ENCODE measurements at regions not wholly inside any gene's neighbourhood (a gene's known extent, or its start where the extent isn't known, plus 50 kb on each side); places are given as distances from the start of the nearest gene placed in this dataset.

DNA sequence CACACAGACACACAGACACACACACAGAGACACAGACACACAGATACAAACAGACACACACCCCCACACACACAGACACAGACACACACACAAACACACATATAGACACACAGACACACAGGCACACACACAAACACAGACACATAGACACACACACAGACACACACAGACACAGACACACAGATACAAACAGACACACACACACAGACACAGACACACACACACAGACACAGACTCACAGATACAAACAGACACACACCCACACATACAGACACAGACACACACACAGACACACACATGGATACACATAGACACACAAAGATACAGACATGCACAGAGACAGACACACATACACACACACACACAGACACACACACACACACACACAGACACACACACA is 174.5 kb downstream of the URI1 start:
- TF ChIP-seq, protein P1, sequence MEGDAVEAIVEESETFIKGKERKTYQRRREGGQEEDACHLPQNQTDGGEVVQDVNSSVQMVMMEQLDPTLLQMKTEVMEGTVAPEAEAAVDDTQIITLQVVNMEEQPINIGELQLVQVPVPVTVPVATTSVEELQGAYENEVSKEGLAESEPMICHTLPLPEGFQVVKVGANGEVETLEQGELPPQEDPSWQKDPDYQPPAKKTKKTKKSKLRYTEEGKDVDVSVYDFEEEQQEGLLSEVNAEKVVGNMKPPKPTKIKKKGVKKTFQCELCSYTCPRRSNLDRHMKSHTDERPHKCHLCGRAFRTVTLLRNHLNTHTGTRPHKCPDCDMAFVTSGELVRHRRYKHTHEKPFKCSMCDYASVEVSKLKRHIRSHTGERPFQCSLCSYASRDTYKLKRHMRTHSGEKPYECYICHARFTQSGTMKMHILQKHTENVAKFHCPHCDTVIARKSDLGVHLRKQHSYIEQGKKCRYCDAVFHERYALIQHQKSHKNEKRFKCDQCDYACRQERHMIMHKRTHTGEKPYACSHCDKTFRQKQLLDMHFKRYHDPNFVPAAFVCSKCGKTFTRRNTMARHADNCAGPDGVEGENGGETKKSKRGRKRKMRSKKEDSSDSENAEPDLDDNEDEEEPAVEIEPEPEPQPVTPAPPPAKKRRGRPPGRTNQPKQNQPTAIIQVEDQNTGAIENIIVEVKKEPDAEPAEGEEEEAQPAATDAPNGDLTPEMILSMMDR (IDR thresholded peaks at IDR 0.05): no peak

DNA sequence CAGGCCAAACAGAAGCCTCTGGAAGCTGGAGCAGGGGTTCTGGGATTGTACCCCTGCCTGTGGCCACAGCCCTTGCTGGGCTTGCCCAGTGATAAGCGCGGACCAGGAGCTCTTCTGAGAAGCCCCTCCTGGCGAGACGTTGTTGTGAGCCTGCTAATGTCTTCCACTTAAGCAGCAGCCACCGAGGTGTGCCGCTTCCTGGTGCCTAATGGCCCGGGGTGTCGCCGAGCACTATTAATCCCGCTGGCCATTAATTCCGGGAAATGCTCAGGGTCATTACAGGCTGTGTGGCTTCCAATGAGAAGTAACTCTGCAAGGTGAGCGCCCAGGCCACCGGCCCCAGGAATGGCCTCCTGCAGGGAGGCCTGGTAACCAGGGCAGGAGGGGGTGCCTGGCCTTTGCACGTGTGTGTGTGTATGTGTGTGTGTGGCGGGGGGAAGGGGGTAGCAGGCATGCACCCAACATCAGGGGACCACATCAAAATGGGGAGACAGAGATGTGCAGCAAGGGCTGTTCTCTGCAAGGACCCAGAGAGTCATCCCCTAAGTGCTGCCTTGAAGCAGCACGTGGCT is 175.0 kb downstream of the URI1 start:
- TF ChIP-seq, protein P1 (IDR thresholded peaks at IDR 0.05): no peak

DNA sequence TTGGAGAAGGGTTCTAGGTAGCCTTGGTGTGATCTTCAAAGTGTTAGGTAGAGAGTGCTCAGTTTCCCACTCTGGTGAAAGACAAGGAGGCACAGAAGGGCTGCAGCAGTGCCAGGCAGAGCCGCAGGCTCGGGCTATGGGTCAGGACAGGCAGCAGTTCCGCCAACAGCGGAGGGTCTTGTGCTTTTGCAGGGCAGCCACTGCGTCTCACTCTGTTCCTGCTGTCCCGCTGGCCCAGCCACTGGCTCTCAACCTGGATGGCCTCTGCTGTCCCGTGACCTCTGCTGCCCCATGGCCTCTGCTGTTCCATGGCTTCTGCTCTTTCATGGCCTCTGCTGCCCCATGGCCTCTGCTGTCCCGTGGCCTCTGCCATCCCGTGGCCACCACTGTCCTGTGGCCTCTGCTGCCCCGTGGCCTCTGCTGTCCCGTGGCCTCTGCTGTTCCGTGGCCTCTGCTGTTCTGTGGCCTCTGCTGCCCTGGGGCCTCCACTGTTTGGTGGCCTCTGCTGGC is 175.7 kb downstream of the URI1 start:
- TF ChIP-seq, protein P1 (IDR thresholded peaks at IDR 0.05): no peak

DNA sequence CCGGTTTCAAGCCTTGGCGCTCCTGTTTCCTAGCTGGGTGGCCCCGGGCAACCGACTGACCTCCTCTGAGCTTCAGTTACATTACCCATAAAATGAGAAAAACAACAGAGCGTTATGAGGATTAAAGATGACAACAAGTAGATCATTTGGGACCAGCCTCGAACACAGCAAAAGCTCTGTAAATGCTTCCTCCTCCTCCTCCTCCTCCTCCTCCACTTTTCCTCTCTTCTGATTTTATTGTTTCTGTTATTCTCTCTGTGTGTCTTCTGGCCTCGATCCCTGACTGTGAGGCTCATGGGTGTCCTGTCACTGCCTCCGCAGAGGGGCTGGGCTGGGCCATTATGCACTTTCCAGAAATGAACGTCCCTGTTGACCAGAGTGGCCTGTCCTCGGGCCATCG is 176.2 kb downstream of the URI1 start:
- TF ChIP-seq, protein P1 (IDR thresholded peaks at IDR 0.05): no peak

DNA sequence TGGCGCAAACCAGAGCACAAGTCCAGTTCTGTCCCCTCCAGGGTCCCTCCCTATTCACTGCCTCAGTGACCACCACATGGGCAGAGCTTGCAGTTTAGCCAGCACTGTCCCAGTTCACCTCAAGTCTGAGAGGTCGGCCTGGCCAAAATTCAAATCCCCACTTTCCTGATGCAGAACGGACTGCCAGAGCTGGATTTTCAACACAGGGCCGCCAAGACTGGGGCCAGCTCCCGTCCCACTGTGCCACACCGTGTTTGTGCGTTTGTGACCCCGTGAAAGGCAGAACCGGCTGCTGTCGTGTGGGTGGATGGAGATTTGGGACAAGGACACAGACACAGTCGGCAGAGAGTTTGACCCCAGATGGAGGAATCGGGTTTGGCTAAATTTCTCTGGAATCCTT is 176.7 kb downstream of the URI1 start:
- TF ChIP-seq, protein P1 (IDR thresholded peaks at IDR 0.05): no peak

DNA sequence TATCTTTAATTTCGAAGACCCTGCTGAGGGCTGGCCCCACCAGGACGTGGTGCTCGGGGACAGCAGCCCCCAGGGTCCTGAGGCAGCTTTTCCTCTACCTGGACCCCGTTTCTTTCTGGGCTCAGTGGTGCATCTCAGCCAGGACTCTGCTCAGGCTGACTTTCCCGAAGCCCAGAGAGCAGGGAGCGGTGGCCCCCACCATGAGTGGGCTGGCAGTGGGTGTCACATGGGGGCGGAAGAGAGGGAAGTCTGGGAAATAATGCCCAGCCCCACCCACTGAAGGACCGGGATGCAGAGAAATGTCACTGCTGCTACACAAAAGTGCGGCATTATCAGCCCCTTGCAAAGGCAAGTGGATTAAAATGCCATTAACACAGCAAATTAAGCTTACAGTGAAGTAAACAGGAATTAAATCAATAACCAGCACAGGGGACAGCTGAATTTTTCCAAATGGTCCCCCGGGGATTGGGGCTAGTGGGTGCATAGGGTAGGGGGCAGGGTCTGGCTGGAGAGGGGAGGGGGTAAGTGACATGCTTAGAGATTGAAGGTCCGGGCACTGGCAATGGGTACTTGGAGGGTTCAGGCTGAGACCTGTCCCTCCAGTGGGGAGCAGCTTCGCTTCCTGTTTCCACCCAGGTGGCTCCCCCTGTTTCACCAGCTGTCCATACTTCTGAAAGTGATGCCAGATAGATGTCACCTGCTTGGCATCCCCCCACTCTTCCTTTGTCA is 177.3 kb downstream of the URI1 start:
- TF ChIP-seq, protein P1 (IDR thresholded peaks at IDR 0.05): no peak

DNA sequence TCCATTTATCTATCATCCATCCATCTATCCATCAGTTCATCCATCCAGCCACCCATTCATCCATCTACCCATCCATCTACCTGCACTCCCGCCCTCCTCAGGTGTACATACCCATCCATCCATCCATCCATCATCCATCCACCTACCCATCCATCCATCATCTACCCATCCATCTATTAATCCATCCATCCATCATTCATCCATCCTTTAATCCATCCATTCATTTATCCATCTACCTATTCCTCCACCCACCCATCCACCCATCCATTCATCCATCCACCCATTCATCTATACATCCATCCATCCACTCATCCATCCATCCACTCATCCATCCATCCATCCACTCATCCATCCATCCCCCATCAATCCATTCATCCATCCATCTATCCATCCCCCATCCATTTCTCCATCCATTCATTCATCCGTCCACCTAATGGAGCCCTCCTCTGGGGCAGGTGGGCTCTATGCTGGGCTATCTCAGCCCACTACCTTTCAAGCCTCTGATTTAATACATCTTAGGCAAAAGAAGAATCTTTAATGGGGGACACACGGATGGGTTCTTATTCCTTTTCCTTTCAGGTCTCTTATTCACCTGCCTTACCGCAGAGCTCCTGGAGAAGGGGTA is 178.9 kb downstream of the URI1 start:
- TF ChIP-seq, protein P1 (IDR thresholded peaks at IDR 0.05): no peak
